HL-60/S4 treated with phorbol 12-myristate 13-acetate at 8.2 ng/mL for 4 days and 3 days (cell line): ENCODE measurements at regions not wholly inside any gene's neighbourhood (a gene's known extent, or its start where the extent isn't known, plus 50 kb on each side); places are given as distances from the start of the nearest gene placed in this dataset.

Experiments
- in situ Hi-C: fragments of 300-500 bp; cut with MboI; formaldehyde crosslinking; loops from 2 replicates; pipeline ENCODE4 v1.15.0; 2022; ENCODE audit warnings: low sequenced_read_pairs

DNA sequence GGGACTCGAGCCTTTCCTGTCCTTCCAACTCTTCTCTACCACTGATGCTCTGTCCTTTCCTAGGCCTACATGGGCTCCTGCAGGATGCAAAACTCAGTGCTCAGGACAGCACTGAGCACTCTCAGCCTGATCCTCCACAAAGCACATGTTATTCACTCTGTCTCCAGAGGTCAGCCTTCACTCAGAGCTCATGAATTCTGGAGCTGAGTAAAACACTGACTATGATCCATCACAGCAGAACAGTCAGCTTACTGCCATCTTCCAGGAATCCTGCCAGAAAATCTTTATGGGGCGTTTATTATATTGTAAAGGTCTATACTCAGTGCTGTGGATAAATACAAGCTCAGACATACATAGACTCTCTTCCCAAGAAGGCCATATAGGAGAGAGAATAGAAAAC, 121.5 kb upstream of the CPEB2 start:
- in situ Hi-C loops = loop anchor here (10.0 kb wide), 1 partner anchor 124 kb away; the partner anchor contains the start of gene CPEB2

DNA sequence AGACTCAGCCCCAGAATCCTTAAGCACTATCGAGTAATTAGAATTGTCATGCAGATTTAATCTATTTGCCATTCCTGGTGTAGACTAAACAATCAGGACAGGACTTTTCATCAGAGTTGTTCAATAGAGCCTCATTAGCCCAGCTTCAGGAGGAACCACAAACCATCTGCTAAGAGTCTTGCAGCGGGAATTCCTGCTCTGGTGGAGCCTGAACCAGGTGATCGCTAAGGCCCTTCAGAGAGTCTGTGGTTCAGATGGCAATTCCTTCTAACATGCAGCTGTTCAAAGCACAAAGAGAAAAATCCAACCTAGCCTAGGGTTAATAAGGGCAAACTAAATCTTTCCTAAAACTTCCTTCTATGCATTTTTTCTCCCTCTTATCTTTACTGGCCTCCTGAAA, 119.1 kb upstream of the CPEB2 start:
- in situ Hi-C loops = loop anchor here (10.0 kb wide), 1 partner anchor 122 kb away; the partner anchor contains the start of gene CPEB2

GRCh38 chr4:14883661-14884060, 118.6 kb upstream of the CPEB2 start:
- in situ Hi-C loops = loop anchor here (10.0 kb wide), 1 partner anchor 121 kb away; the partner anchor contains the start of gene CPEB2

GRCh38 chr4:14887842-14888433, 114.3 kb upstream of the CPEB2 start:
- in situ Hi-C loops = loop anchor here (10.0 kb wide), 1 partner anchor 117 kb away; the partner anchor contains the start of gene CPEB2

DNA sequence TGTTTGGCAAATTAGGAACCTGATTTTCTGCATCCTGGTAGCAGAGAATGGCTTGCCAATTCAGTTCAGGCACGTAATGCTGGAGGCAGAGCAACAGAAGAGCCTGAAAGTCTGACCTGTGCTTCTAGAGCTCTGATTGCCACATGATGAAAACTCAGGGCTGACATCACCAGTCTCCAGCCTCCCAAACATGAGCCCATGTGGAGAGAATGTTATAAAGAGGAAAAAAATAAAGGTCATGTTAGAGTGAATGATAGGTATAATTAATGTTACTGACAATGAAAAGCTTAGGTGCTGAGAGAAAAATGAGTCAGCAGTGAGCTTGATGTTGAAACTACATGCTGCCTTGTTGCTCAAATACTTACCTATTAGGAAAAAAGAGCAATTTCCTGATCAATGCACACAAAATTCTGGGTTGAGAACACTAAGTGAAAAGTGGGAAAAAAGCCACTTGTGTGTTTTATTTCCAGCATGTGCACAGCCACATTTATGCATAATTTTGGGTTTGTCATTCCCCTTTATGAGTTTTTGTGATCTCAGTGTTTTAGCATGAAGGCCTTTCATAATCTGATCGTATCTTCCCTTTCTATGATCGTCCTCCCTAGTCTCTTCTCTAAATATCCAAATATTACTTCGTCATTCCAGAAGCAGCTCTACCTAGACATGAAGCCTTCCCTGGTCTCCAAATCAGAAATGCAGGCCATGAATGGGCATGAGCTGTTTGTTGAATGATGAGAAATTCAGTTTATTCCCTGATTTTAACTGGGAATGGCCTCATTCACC, 113.3 kb upstream of the CPEB2 start:
- in situ Hi-C loops = loop anchor here (10.0 kb wide), 1 partner anchor 116 kb away; the partner anchor contains the start of gene CPEB2

DNA sequence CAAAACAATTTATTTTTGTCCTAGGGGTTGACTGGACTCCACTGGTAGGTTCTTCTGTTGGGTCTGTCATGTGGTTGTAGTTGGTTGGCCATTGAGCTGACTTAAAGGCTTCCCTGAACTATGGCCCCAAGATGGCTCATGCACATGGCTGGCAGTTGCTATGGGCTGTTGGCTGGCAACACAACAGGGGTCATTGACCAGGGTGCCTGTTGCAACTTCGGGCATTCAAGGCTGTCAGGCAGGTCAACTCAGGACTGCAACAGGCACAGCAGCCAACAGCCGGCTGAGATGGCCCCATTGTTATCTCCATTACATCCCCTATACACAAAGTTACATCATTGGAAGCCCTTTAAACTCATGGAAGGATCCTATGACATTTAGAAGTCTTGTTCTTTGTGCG, 109.7 kb upstream of the CPEB2 start:
- in situ Hi-C loops = no loop called here

DNA sequence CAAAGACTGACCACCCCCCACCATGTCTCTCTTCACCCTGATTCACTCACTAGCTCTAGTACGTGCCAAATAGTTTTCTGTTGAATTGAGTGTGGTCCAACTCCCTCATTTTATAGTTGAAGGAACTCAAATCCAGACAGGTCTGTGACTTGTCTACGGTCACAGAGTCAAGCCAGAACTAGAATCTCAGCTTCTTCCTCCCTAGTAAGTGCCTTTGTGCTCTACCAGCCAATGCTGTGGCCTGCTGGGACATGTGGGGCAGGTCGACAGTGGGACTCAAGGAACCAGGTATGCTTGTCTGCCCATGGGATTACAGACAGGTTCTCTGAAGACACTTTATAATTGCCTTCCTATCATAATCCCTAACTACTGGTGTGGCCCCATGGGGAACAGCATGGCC, 108.6 kb upstream of the CPEB2 start:
- in situ Hi-C loops = no loop called here

GRCh38 chr4:14894392-14895292, 107.6 kb upstream of the CPEB2 start:
- in situ Hi-C loops = no loop called here

- in situ Hi-C loops = no loop called here
Measured at GRCh38 chr4:14896656-14897175, 105.6 kb upstream of the CPEB2 start.

- in situ Hi-C loops = no loop called here
Measured at GRCh38 chr4:14897217-14897616, 105.1 kb upstream of the CPEB2 start.

GRCh38 chr4:14898989-14899388, 103.3 kb upstream of the CPEB2 start:
- in situ Hi-C loops = no loop called here

DNA sequence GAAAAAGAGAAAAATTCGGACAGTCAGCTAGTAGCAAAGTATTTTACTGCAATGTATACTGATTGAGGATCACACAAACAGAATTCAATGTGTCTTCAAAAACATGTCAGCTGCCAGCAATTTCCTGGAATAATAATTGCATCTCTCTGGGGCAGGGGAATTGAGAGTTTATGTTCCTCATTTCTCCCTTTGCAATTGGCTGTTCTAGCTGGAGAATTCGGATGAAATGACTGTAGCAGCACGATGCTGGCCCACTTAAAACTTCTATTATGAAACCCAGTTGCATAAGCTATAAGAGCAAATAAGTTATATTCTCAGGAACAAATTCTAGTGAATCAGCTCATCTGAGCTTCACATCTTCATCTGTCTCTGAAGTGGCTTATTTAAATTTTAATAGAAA, 99.9 kb upstream of the CPEB2 start:
- in situ Hi-C loops = no loop called here

- in situ Hi-C loops = no loop called here
Measured at GRCh38 chr4:14903321-14903720, 99.0 kb upstream of the CPEB2 start.

DNA sequence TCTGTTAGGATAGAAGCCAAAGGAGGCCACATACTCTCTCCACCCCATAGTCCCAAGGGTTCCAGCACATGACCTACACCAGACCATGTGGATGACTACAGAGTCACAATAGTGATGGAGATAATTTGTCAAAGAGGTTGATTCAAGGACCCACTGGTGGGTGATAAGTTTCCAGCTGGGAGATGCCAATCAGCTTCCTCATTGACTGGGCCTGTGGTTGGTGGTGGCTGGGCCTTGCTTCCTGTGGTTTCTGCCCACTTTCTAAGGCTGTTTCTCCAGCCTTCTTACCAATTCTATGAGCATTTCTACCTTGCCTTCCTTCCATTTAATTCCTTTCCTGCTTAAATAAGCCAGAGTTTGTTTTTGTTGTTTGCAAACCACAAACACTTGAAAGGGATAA, 95.5 kb upstream of the CPEB2 start:
- in situ Hi-C loops = no loop called here

DNA sequence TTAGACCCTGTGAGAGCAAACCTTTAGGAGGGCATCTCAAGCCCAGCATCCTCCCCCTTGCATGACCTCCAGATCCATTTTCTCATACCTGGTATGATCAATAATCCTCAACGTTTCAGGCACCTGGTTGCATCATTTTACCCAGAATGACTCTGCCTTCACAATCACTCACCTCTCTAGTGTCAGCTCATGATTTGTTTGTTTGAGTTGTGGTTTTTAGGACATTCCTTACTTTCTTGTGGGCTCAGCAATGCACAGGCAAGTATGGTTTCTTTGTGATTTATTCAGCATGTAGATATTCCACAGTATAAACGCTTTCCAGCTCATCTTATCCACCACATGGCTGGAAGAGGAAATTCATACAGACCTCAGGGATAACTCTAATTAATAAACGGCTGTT, 93.6 kb upstream of the CPEB2 start:
- in situ Hi-C loops = no loop called here

DNA sequence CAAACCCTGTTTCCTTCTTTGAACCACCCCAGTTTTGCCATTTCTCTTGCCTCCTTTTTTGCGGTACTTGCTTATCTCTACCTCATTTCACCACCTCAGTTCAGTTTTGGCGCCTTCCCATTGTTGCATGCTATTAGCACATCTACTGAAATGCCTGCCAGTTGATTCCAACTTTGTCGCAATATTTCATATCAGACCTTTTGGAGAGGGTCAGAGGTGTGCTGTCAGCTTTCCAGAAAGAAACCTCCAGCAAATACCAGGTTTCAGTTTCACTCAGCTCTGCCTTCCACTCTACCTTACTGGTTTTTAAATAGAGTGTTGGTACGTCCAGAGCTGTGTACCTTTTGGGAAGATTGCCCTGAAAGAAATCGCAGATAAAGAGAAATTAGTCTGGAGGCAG, 91.9 kb upstream of the CPEB2 start:
- in situ Hi-C loops = no loop called here

- in situ Hi-C loops = no loop called here
Measured at GRCh38 chr4:14912426-14912825, 89.9 kb upstream of the CPEB2 start.

DNA sequence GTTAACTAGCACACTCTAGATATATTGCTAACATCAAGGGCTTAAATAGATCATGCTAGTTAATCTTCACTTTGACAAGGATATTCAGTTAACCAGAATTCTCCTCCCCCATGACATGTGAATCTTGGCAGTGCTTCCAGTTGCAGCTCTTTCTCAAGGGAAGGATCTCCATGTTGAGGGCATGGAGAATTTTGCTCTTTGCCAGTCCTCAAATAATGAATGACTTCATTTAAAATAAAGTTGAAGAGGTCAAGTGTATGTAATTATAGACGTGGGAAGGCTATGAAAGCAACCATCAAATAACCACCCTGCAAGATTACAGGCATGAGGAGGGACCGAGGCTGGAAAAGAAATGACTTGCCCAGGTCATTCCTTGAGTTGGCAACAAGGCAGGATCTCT, 87.3 kb upstream of the CPEB2 start:
- in situ Hi-C loops = no loop called here

DNA sequence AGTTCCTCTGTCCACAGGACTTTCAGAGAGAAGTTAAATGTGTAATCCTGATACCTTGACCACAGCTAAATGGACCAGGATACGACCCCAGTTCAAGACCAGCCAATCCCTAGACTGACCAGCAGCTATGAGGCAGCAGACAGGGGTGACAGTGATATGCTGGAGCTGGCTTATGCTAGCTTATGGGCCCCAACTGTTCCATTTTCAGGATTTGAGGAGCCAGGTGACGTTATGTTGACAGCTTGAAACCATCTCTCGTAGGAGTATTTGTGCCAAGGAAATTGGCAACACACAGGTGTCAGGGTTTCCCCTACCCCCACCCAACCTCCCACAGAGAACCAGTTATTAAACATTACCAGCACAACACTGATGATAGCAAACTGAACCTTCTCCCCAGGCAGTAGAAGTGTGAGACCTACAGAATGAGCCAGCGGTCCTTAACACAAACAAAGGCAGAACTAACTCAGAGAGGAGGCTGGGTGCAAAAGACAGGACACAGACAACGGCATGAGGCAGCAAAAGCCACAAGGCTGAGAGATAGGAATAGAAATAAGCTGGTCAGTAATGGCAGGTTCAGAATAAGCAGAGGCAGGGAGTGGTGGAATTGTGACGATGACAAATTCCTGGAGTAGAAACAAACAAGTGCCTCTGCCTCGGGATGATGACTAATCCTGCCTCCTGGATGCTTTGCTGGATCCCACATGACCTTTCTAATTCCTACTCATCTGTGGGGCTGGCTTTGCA, 85.6 kb upstream of the CPEB2 start:
- in situ Hi-C loops = no loop called here

DNA sequence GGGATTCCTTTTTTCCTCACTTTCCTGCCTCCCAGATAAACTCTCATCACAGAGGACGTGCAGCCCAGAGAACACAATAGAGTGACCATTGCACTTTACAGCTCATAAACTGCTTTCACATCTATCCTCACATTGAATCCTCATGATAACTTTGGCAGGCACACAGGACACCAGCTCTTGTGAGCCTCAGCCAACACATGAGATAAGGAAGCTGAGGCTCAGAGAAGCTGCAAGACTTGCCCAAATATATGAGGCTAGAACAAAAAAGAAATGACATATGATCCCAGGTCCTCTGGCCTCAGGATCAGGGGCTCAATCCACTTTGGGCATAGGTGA, 85.0 kb upstream of the CPEB2 start:
- in situ Hi-C loops = no loop called here

DNA sequence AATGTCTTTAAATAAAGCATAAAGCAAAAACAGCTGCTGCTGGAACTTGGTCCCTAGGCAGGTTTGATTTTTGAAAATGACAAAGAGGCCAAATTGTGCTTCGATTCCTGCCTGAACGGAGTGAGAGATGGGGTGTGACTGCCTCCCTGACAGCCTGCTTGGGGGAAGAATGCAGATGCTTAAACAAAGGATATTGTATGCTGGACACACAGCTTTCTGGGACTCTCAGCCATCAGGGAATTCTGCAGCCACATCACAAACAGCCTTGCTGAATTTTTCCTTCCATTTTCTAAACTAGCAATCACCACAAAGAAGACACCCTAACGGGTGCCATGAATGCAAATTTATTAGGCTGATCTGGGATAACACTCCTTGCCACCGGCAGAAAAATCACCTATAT, 83.9 kb upstream of the CPEB2 start:
- in situ Hi-C loops = no loop called here
